HepG2 (cell line): ENCODE measurements at regions not wholly inside any gene's neighbourhood (a gene's known extent, or its start where the extent isn't known, plus 50 kb on each side); places are given as distances from the start of the nearest gene placed in this dataset.

Source experiments
- ATAC-seq: fragments of 200-7000 bp; cut with Tn5 transposase; 3 replicates; pipeline ENCODE4 v1.9.1; 2020; ENCODE audit warnings: mild to moderate bottlenecking, moderate library complexity
- BruUV-seq: library from RNA; stranded (reverse); fragments of 400-500 nt; replicated peaks from 2 replicates; lab custom pipeline; 2021; lab: Mats Ljungman, UMichigan
- CTCF ChIA-PET: fragments of 300-600 bp; formaldehyde crosslinking; extraction: SDS; loops from one replicate; lab custom pipeline; 2021; ENCODE audit warnings: low total read pairs, inconsistent platforms, low intra/inter-chr PET ratio; lab: Yijun Ruan, JAX
- POLR2A ChIA-PET: fragments of 350-600 bp; sonication (Branson Sonifier 250); formaldehyde crosslinking; loops from one replicate; lab custom pipeline; 2020; ENCODE audit warnings: antibody characterized with exemption, inconsistent platforms; lab: Yijun Ruan, JAX
- DNase-seq: peaks from one replicate; pipeline ENCODE4 v3.0.0-alpha.2; 2015; ENCODE audit warnings: low spot score
- FAIRE-seq: peaks from 3 replicates; lab custom pipeline; 2011; peaks lifted over from hg19 to GRCh38; lab: Jason Lieb, UNC
- H2AFZ ChIP-seq: one replicate; pipeline ENCODE4 v1.6.1; 2011; ENCODE audit warnings: low read length, inconsistent platforms
- H3K27ac ChIP-seq: fragments of 300-600 bp; 3 replicates; pipeline ENCODE4 v1.8.0; 2011; ENCODE audit warnings: mixed run types, mild to moderate bottlenecking, mixed read lengths, low read length, inconsistent platforms; ENCODE audit not compliant: insufficient read depth; ENCODE audit errors: extremely low read length
- H3K27me3 ChIP-seq, 2 experiments: fragments of 200-600 bp in 1 of 2; 2 replicates in 1 of 2; 3 replicates in 1 of 2; pipeline versions ENCODE4 v1.6.0 to v1.8.0; 2011; ENCODE audit warnings: low read length in 2 of 2, mild to moderate bottlenecking in 2 of 2, moderate library complexity in 2 of 2, inconsistent platforms in 1 of 2; ENCODE audit not compliant: insufficient read depth in 2 of 2, control insufficient read depth in 1 of 2
- H3K36me3 ChIP-seq, 2 experiments: fragments of 200-600 bp in 1 of 2; replicated peaks in 1 of 2; 2 replicates in 1 of 2; 3 replicates in 1 of 2; pipeline versions ENCODE4 v1.5.1 to v1.8.0; 2011; ENCODE audit warnings: low read length in 2 of 2, inconsistent platforms in 1 of 2; ENCODE audit not compliant: insufficient read depth in 2 of 2, control insufficient read depth in 1 of 2
- H3K4me1 ChIP-seq: 2 replicates; pipeline ENCODE4 v1.5.1; 2012; ENCODE audit warnings: low read length, inconsistent platforms; ENCODE audit not compliant: insufficient read depth
- H3K4me2 ChIP-seq: 2 replicates; pipeline ENCODE4 v1.6.0; 2011; ENCODE audit warnings: low read depth, low read length, inconsistent platforms
- H3K4me3 ChIP-seq, 3 experiments: fragments of 200-600 bp in 1 of 3; sonication (generic), shearing (Covaris generic) in 1 of 3; replicated peaks in 1 of 3; 2 replicates each; pipeline ENCODE4 v1.5.1; 2011 to 2016; ENCODE audit warnings: low read length in 3 of 3, inconsistent platforms in 2 of 3, low read depth in 2 of 3, mild to moderate bottlenecking in 2 of 3, control low read depth in 1 of 3, mixed read lengths in 1 of 3; ENCODE audit not compliant: insufficient read depth in 1 of 3
- H3K79me2 ChIP-seq: one replicate; pipeline ENCODE4 v1.6.1; 2011; ENCODE audit warnings: low read length, inconsistent platforms; ENCODE audit not compliant: insufficient read depth
- H3K9ac ChIP-seq: 2 replicates; pipeline ENCODE4 v1.6.0; 2011; ENCODE audit warnings: mild to moderate bottlenecking, low read depth, low read length, inconsistent platforms; ENCODE audit not compliant: insufficient read depth
- H3K9me3 ChIP-seq: 2 replicates; pipeline ENCODE4 v1.5.1; 2012; ENCODE audit warnings: mild to moderate bottlenecking, low read length
- H4K20me1 ChIP-seq: 2 replicates; pipeline ENCODE4 v1.6.0; 2011; ENCODE audit warnings: inconsistent platforms, mild to moderate bottlenecking, low read length, moderate library complexity; ENCODE audit not compliant: insufficient read depth
- ATF7 ChIP-seq, 2 experiments: fragments of 450-650 bp in 1 of 2; sonication (generic) in 1 of 2; formaldehyde crosslinking in 1 of 2; IDR thresholded peaks; 2 replicates each; pipeline versions ENCODE4 v1.4.0 to v1.6.1; 2016 to 2020; ENCODE audit warnings: antibody characterized with exemption in 1 of 2, mild to moderate bottlenecking in 1 of 2, missing genetic modification reagents in 1 of 2
- DR1 ChIP-seq: sonication (generic); formaldehyde crosslinking; IDR thresholded peaks from 2 replicates; pipeline ENCODE4 v1.8.0; 2021; ENCODE audit warnings: mild to moderate bottlenecking, missing genetic modification reagents, inconsistent platforms
- RFXANK ChIP-seq: IDR thresholded peaks from 2 replicates; pipeline ENCODE4 v1.6.1; 2016
- SAP130 ChIP-seq: IDR thresholded peaks from 2 replicates; pipeline ENCODE4 v1.6.1; 2016; ENCODE audit warnings: low read depth
- THAP9 ChIP-seq: sonication (generic); formaldehyde crosslinking; IDR thresholded peaks from 2 replicates; pipeline ENCODE4; 2020; ENCODE audit warnings: missing genetic modification reagents, mild to moderate bottlenecking, borderline replicate concordance
- ZBTB49 ChIP-seq: sonication (generic); formaldehyde crosslinking; IDR thresholded peaks from 2 replicates; pipeline ENCODE4 v1.4.0; 2020; ENCODE audit warnings: missing genetic modification reagents, borderline replicate concordance
- ZSCAN29 ChIP-seq: sonication (generic); formaldehyde crosslinking; conservative IDR thresholded peaks from 2 replicates; pipeline ENCODE4 v1.4.0; 2020; ENCODE audit warnings: mild to moderate bottlenecking, missing genetic modification reagents
- WGBS: methylation state at CpG from one replicate; pipeline ENCODE4 v1.1.6; 2017; ENCODE audit warnings: low lambda C conversion rate; 5-methylcytosine and 5-hydroxymethylcytosine counted together
- in situ Hi-C: cut with HindIII; loops from 2 replicates; pipeline ENCODE4 v1.10.0; 2017; ENCODE audit warnings: low pct_unique_long_range_greater_than_20kb; ENCODE audit not compliant: extremely low pct_ligation_motif_present
- intact Hi-C: fragments of 100-400 bp; cut with micrococcal nuclease; formaldehyde crosslinking; loops from one replicate; pipeline ENCODE4 v1.10.0; 2022; ENCODE audit not compliant: unreplicated experiment

GRCh38 chr13:81116461-81117282, 775.7 kb upstream of the SPRY2 start:
- H3K79me2 ChIP-seq = no peaks in the 10 kb centered on the region
- H2AFZ ChIP-seq = no peak overlapping the region
- WGBS = 10% methylated on average over 5 of the region's 5 CpGs
- no peak for TF ChIP-seq SAP130 (CRISPR knock-in tag)
- TF ChIP-seq ZSCAN29 (CRISPR knock-in tag) = no peak
- no peak for TF ChIP-seq RFXANK (CRISPR knock-in tag)
- no peak for TF ChIP-seq ZBTB49 (CRISPR knock-in tag)
- TF ChIP-seq THAP9 = no peak
- TF ChIP-seq ATF7 (IDR thresholded peaks at IDR 0.05) = no peak
- no peak for TF ChIP-seq ATF7 (CRISPR knock-in tag; IDR thresholded peaks at IDR 0.05)
- no peak for TF ChIP-seq DR1 (CRISPR knock-in tag)
- ChIA-PET CTCF (no interaction called here), POLR2A (no interaction called here)
- no peak overlapping the region; the same call in 1 of the 2 replicates for H3K4me2 ChIP-seq
- H3K9me3 ChIP-seq = no peaks in the 10 kb centered on the region
- H4K20me1 ChIP-seq = no peaks in the 10 kb centered on the region
- H3K27ac ChIP-seq = no peak overlapping the region
- H3K27me3 ChIP-seq = no peaks in the 10 kb centered on the region
- no TSS peak for BruUV-seq
- no peaks in the 10 kb centered on the region for H3K36me3 ChIP-seq
- H3K9ac ChIP-seq = no peak overlapping the region
- DNase-seq (no peak), FAIRE-seq (no peak), ATAC-seq (no peak)
- H3K4me3 ChIP-seq = no peak overlapping the region
- H3K4me1 ChIP-seq = no peaks in the 10 kb centered on the region
- intact Hi-C loops (no loop called here), in situ Hi-C loops (no loop called here)
